ENCODE measurements at regions not wholly inside any gene's neighbourhood (a gene's known extent, or its start where the extent isn't known, plus 50 kb on each side); places are given as distances from the start of the nearest gene placed in this dataset.

DNA sequence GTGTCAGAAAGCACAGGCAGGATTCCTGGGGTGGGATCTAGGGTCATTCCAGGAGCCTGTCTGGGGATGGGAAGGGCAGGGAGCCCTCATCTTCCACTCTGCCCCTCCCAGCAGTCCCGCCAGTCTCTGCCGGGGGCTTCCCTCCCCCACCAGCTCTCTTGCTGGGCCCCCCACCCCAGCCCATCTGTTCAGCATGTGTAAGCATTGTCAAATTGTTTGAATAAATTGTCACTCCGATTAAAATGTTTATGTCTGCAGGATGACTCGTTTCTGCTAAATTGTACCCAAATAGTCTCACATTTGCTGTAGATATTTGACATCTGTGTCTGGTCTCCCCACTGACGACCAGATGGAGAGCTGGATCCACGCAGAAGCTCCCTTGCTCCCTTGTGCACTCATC lies 257.6 kb downstream of the ANKRD60 start:
- TF ChIP-seq, protein P1, sequence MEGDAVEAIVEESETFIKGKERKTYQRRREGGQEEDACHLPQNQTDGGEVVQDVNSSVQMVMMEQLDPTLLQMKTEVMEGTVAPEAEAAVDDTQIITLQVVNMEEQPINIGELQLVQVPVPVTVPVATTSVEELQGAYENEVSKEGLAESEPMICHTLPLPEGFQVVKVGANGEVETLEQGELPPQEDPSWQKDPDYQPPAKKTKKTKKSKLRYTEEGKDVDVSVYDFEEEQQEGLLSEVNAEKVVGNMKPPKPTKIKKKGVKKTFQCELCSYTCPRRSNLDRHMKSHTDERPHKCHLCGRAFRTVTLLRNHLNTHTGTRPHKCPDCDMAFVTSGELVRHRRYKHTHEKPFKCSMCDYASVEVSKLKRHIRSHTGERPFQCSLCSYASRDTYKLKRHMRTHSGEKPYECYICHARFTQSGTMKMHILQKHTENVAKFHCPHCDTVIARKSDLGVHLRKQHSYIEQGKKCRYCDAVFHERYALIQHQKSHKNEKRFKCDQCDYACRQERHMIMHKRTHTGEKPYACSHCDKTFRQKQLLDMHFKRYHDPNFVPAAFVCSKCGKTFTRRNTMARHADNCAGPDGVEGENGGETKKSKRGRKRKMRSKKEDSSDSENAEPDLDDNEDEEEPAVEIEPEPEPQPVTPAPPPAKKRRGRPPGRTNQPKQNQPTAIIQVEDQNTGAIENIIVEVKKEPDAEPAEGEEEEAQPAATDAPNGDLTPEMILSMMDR (IDR thresholded peaks at IDR 0.05), result no peak
- no peak for TF ChIP-seq POLR2A (IDR thresholded peaks at IDR 0.05)

All from esophagus squamous epithelium (tissue), 4 donors.